ENCODE measurements at regions not wholly inside any gene's neighbourhood (a gene's known extent, or its start where the extent isn't known, plus 50 kb on each side); places are given as distances from the start of the nearest gene placed in this dataset.
"Not testable (repeated sequence)": the region's sequence is repeated elsewhere in the genome, so short reads cannot be mapped to it uniquely, and the experiment has no call there.

DNA sequence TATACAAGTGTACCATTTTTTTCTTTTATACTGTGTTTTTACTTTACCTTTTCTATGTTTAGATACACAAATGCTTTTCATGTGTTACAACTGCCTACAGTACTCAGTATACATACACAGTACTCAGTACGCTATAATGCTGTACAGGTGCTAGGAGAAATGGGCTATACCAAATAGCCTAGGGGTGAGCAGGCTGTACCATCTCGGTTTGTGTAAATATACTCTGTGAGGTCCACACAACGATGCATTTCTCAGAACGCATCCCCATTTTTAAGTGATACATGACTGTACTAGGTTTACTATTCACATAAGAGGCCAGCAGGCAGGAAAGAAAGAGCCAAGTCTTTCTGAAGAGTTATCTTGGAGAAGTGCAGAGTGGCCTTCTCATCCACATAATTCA, 426.4 kb upstream of the MTPN start:
- no peak for DNase-seq

- no peak for DNase-seq
These were observed 423.7 kb upstream of the MTPN start for GRCh38 chr7:136400877-136401276.

DNA sequence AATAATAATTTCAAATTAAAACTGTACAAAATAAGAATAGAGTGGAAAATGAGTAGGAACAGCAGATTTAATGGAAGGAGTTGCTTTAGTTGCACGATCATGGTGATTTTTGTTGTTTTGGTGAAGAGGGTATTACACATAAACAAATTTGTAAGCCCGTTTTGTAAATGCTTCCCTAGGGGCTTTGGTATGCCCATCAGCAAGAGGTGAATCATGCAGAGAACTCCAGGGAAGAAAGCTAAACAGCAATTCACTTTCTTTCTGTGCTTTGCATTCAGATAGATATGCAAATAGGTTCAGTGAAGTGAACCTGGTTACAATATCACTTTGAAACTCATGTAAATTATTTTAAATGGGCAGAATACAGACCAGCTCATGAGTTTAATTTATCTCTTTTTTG, 422.2 kb upstream of the MTPN start:
- DNase-seq, result no peak

DNA sequence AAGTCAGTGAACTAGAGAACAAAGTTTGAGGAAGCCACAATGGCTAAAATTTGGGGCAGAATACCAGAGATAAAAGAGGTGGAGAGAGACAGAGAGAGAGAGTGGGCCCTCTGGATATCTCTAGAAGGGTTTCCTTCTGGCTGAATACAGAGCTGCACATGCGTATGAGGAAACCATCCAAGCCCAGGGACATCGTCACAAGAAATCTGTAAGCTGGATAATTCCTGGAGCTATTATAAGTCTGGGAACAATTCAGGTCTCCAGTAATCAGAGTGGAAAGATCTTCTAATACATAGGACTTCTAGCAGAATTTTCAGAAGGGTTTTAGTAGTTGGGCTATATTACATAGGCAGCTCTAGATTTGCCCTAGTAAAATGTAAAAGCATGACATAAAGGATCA, 415.7 kb upstream of the MTPN start:
- DNase-seq, result no peak

- no peak for DNase-seq
These were observed 414.2 kb upstream of the MTPN start for GRCh38 chr7:136391371-136391770.

- DNase-seq, result no peak
These were observed 412.8 kb upstream of the MTPN start for GRCh38 chr7:136389933-136390332.

DNA sequence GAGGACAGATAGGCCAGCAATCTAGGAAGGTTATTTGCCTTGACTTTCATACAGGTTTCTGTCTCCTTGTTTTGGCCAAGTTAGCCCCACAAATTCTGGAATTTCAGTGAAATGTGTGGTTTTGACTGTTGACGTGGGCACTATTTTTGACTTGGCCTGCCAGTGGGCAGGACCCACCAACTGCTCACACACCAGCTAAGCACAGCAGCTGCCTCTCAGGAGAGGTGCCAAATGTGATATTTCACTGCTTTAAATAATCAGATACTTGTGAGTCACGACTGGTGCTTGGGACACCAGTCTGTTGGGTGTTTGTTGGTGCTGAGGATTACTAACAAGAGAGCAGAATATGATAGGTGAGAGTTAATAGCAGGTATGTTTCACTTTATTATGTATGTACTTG, 409.7 kb upstream of the MTPN start:
- no peak for DNase-seq

- not testable (repeated sequence) for DNase-seq
These were observed 394.2 kb upstream of the MTPN start for GRCh38 chr7:136371409-136371808.

DNA sequence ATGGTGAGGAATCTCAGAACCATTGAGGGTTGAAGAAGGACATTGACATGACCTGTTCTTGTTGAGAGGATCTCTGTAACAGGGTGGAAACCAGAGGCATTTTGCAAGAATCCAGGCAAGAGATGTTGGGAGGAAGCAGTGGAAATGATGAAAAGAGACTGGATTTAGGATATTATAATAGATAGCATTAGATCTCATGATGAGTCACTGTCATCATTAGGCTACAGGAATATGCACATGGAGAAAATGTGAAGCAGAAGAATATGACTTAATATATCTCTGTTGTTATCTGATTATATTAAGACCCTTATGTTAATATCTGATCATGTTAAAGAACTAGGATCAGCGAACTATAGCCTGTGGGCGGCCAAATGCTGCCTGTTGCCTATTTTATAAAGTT, 393.0 kb upstream of the MTPN start:
- DNase-seq, result no peak

- DNase-seq, result no peak
These were observed 392.1 kb upstream of the MTPN start for GRCh38 chr7:136369225-136369624.

DNA sequence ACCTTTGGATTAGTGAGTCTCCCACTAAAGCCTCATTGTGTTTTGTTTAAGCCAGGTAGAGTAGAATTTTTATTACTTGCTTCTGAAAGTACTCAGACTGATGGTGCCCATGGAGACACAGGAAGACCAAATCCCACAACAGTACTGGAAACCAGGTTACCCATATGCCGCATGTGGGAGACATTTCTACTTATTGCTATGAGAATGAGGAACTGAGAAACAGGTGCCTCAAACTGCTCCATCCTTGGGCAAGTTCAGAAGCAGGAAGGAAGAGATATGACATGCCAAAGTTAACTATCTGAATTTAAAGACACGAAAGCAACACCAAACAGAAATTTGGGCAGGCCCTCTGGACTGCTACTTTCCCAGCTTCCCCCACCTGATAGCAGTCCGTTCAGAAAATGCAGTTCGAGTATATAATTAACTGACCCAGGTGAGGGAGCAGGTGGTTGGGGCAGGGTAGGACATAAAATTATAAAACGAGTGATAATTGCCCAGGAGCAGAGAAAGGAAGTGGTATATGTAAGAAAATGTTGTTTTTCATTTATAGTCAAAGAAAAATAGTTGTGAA, 382.3 kb upstream of the MTPN start:
- DNase-seq, result no peak

- DNase-seq, result no peak
These were observed 376.1 kb upstream of the MTPN start for GRCh38 chr7:136353287-136353686.

DNA sequence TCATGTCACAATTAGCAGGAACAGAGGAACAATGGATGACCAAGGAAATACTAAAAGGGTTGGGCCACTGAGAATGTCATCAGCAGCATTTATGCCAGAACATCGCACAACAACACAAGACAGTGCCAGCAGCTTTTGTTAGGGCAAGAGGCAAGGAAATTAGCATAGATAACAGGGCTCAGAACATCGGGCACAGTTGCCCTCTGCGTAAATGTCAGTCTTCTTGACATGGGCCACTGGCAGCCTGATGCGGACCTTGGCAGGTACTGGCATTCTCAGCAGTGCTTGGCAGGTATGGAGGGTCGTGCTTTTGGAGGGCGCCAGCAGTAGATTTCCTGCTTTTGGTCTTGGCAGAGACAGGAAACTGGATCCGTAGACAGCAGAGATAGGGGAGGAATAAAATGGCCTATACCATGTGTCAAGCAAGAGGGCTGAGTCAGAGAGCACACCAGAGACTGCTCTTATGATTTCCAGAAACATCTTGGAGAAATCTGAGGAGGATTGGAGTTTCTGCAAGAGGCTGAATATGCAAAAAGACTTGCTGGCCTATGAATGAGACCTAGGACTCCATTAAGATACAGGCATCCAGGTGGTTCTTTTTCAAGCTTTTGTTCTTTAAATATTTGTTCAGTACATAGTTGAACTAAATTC, 371.5 kb upstream of the MTPN start:
- no peak for DNase-seq

DNA sequence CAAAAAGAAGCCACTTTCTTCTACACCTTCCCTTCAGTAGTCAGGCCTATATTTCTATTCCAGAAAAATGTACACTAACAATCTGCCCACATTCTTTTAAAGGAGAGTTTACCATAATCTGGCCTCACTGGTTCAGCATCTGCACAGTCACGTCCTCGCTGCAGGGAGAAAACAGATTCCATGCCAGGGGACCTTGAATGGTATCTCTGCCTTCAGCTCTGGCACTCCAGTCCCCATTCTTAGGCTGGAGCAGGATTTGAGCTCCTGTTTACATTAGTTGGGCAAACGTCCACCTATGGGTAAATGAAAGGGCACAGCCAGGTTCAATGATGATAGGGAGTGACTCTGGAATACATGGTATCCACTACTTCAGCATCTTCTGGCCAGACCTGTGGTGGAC, 371.0 kb upstream of the MTPN start:
- no peak for DNase-seq

DNA sequence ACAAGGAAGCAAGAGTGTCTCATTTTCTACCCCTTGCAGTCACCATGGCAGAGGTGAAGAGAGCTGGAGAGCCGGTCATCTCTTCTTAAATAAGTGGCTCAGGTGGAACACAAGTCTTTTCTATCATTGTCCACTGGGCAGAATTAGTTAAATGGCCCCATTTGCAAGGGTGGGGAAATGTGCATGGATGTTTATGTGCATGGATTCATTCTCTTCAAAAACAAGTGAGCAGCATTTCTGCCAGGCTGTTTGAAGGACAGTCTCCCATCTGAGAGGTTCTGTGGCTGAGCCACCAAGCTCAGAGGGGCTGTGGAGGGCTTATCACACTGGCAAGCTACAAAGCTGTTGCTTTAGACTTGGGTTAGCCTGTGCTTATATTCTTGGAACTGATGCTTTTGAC, 370.3 kb upstream of the MTPN start:
- no peak for DNase-seq

DNA sequence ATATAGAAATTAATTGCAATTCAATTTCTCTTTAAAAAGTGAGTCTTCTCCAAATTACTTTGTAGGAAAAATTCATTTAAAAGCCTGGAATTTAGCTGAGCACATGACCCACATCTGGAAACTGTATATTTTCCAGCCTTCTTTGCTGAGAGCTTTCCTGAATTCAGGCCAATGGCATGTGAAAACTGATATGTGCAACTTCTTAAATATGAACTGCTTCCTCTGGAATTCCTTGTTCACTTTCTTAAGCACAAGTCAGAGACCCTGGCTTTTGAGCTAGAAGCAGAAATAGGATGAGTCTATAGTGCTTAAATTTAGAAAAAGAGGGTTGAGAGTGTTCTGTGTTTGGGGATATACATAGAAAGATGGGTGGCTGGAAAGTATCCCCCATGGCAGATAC, 365.1 kb upstream of the MTPN start:
- no peak for DNase-seq

GRCh38 chr7:136339464-136339863, 362.3 kb upstream of the MTPN start:
- no peak for DNase-seq

DNA sequence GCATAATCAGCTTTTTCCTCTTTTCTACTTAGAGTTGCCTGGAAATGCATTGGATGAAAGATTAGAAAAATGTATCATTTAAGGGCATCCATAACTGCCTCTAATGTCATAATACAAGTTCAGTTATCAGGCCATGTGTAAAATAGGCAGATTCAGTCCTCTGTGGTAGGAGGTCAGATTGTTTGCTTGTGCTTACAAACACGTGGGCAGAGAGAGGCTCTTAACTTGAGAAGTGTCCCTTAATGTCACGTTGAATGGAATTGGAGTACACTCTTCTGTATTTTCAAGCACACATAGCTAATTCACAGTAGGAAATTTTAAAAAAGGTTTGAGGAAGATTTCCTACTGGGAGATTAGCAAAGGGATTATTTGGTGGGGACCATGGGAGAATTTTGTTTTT, 359.8 kb upstream of the MTPN start:
- no peak for DNase-seq

GRCh38 chr7:136333636-136334035, 356.5 kb upstream of the MTPN start:
- DNase-seq, result no peak

GRCh38 chr7:136326045-136326609, 349.0 kb upstream of the MTPN start:
- no peak for DNase-seq

GRCh38 chr7:136325578-136325977, 348.4 kb upstream of the MTPN start:
- DNase-seq, result no peak

GRCh38 chr7:136325027-136325426, 347.9 kb upstream of the MTPN start:
- no peak for DNase-seq

DNA sequence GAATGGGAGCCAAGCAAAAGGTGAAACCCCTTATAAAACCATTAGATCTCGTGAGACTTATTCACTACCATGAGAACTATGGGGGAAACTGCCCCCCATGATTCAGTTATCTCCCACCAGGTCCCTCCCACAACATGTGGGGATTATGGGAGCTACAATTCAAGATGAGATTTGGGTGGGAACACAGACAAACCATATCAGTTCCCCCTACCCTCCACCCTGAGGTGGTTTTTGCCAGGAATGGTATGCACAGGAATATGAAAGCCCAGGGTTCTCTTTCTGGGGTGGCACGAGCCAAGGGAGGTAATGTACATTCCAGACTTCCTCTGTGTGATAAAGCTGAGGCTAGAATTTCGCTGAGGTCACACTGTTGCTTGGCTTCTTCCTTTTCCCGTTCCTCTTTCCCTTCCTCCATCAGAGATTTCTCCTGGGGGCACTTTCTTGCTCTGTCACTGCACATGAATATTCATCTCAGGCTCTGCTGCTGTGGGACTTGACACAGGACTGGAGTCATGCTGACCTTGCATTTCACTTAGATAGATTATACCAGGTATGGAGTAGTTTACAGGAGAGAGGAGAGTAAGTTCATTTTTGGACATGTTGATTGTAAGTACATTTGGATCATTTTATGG, 347.0 kb upstream of the MTPN start:
- DNase-seq, result no peak

DNA sequence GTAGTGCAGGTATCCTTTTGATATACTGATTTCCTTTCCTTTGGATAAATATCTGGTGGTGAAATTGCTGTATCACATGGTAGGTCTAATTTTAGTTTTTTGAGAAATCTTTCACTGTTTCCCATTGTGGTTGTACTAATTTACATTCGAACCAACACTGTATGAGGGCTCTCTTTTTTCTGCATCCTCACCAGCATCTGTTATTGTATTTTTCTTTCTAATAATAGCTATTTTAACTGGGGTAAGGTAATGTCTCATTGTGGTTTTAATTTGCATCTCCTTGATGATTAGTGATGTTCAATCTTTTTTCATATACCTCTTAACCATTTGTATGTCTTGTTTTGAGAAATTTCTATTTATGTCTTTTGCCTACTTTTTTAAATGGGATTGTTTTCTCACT, 335.4 kb upstream of the MTPN start:
- no peak for DNase-seq

- DNase-seq, result no peak
These were observed 332.2 kb upstream of the MTPN start for GRCh38 chr7:136309407-136309806.
